GM18508 (cell line): ENCODE measurements at regions not wholly inside any gene's neighbourhood (a gene's known extent, or its start where the extent isn't known, plus 50 kb on each side); places are given as distances from the start of the nearest gene placed in this dataset.

Source experiments
- ATAC-seq: cut with Tn5 transposase; IDR thresholded peaks from one replicate; pipeline ENCODE4 v1.9.1; 2021; ENCODE audit warnings: moderate number of reproducible peaks; ENCODE audit not compliant: insufficient read depth, unreplicated experiment

- no peak for ATAC-seq
Observed at GRCh38 chr18:59760619-59761600, 63.7 kb upstream of the CCBE1 start.

- no peak for ATAC-seq
Observed at GRCh38 chr18:59760212-59760611, 63.0 kb upstream of the CCBE1 start.

- no peak for ATAC-seq
Observed at GRCh38 chr18:59758837-59759236, 61.6 kb upstream of the CCBE1 start.

GRCh38 chr18:59758106-59758505, 60.9 kb upstream of the CCBE1 start:
- ATAC-seq = no peak

GRCh38 chr18:59752666-59753065, 55.4 kb upstream of the CCBE1 start:
- ATAC-seq = no peak

- ATAC-seq = no peak
Observed at GRCh38 chr18:59751186-59751585, 54.0 kb upstream of the CCBE1 start.

- no peak for ATAC-seq
Observed at GRCh38 chr18:59748628-59749360, 51.6 kb upstream of the CCBE1 start.
